Endodermal cell (in vitro differentiated cells): ENCODE measurements at regions not wholly inside any gene's neighbourhood (a gene's known extent, or its start where the extent isn't known, plus 50 kb on each side); places are given as distances from the start of the nearest gene placed in this dataset.

Experiments
- DNase-seq: peaks from one replicate; pipeline ENCODE4 v3.0.0-alpha.2; 2017
- H3K27ac ChIP-seq: 2 replicates; pipeline ENCODE4 v1.5.1; 2013; ENCODE audit warnings: mild to moderate bottlenecking, low read depth, low read length, moderate library complexity
- H3K27me3 ChIP-seq: 2 replicates; pipeline ENCODE4 v1.6.1; 2013; ENCODE audit warnings: mild to moderate bottlenecking, low read length, moderate library complexity; ENCODE audit not compliant: insufficient read depth, control insufficient read depth, poor library complexity, severe bottlenecking
- H3K36me3 ChIP-seq: 2 replicates; pipeline ENCODE4 v1.7.0; 2013; ENCODE audit warnings: mild to moderate bottlenecking, low read length, moderate library complexity; ENCODE audit not compliant: control insufficient read depth, insufficient read depth
- H3K4me1 ChIP-seq: one replicate; pipeline ENCODE4 v1.7.0; 2013; ENCODE audit warnings: low read length; ENCODE audit not compliant: control insufficient read depth, insufficient read depth
- H3K4me3 ChIP-seq: 2 replicates; pipeline ENCODE4 v1.5.1; 2013; ENCODE audit warnings: mild to moderate bottlenecking, low read length, moderate library complexity
- H3K9ac ChIP-seq: 2 replicates; pipeline ENCODE4 v1.6.1; 2013; ENCODE audit warnings: mild to moderate bottlenecking, low read length, moderate library complexity; ENCODE audit not compliant: poor library complexity, severe bottlenecking; ENCODE audit errors: extremely low read depth
- H3K9me3 ChIP-seq: 2 replicates; pipeline ENCODE4 v1.6.1; 2013; ENCODE audit warnings: mild to moderate bottlenecking, low read length, moderate library complexity; ENCODE audit not compliant: control insufficient read depth
- H3K27ac Mint-ChIP-seq: 2 replicates; pipeline ENCODE4 v1.8.0; 2020; ENCODE audit warnings: mixed read lengths
- H3K27me3 Mint-ChIP-seq: 2 replicates; pipeline ENCODE4 v1.8.0; 2021; ENCODE audit warnings: mild to moderate bottlenecking, mixed read lengths; ENCODE audit not compliant: insufficient read depth
- H3K36me3 Mint-ChIP-seq: 2 replicates; pipeline ENCODE4 v1.8.0; 2020; ENCODE audit warnings: low read depth, mixed read lengths
- H3K4me1 Mint-ChIP-seq: 2 replicates; pipeline ENCODE4 v1.8.0; 2020; ENCODE audit warnings: mixed read lengths
- H3K4me3 Mint-ChIP-seq: 2 replicates; pipeline ENCODE4 v1.8.0; 2020; ENCODE audit warnings: mild to moderate bottlenecking, moderate library complexity, mixed read lengths
- H3K9me3 Mint-ChIP-seq: 2 replicates; pipeline ENCODE4 v1.8.0; 2020; ENCODE audit warnings: mild to moderate bottlenecking, mixed read lengths
- WGBS, 2 experiments: methylation state at CpG; one replicate each; pipeline versions ENCODE4 v1.1.5 to v1.1.7; 2013; ENCODE audit warnings: missing lambda C conversion rate in 2 of 2, mixed read lengths in 1 of 2; ENCODE audit not compliant: insufficient coverage in 1 of 2, insufficient read length in 1 of 2; 5-methylcytosine and 5-hydroxymethylcytosine counted together
- TF ChIP-seq, protein P1 (sequence below): fragments of 200-600 bp; sonication (generic); conservative IDR thresholded peaks from 2 replicates; pipeline ENCODE4 v1.5.0; 2021; ENCODE audit warnings: antibody characterized with exemption, mild to moderate bottlenecking

- no peaks in the 10 kb centered on the region for H3K4me1 Mint-ChIP-seq
- no peak overlapping the region for H3K4me3 ChIP-seq
- H3K27me3 Mint-ChIP-seq: no peaks in the 10 kb centered on the region
- no peak for DNase-seq
- H3K9me3 Mint-ChIP-seq: no peaks in the 10 kb centered on the region
- TF ChIP-seq, protein P1, sequence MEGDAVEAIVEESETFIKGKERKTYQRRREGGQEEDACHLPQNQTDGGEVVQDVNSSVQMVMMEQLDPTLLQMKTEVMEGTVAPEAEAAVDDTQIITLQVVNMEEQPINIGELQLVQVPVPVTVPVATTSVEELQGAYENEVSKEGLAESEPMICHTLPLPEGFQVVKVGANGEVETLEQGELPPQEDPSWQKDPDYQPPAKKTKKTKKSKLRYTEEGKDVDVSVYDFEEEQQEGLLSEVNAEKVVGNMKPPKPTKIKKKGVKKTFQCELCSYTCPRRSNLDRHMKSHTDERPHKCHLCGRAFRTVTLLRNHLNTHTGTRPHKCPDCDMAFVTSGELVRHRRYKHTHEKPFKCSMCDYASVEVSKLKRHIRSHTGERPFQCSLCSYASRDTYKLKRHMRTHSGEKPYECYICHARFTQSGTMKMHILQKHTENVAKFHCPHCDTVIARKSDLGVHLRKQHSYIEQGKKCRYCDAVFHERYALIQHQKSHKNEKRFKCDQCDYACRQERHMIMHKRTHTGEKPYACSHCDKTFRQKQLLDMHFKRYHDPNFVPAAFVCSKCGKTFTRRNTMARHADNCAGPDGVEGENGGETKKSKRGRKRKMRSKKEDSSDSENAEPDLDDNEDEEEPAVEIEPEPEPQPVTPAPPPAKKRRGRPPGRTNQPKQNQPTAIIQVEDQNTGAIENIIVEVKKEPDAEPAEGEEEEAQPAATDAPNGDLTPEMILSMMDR: no peak
- H3K27ac Mint-ChIP-seq: no peak overlapping the region
- H3K27ac ChIP-seq: no peak overlapping the region
- H3K36me3 Mint-ChIP-seq: no peaks in the 10 kb centered on the region
- H3K27me3 ChIP-seq: no peaks in the 10 kb centered on the region
- no peaks in the 10 kb centered on the region for H3K36me3 ChIP-seq
- H3K9me3 ChIP-seq: no peaks in the 10 kb centered on the region
- no peaks in the 10 kb centered on the region for H3K4me1 ChIP-seq
- H3K4me3 Mint-ChIP-seq: no peak overlapping the region
- H3K9ac ChIP-seq: no peak overlapping the region
Observed at GRCh38 chr11:101326141-101326540, 196.5 kb upstream of the PGR start.

DNA sequence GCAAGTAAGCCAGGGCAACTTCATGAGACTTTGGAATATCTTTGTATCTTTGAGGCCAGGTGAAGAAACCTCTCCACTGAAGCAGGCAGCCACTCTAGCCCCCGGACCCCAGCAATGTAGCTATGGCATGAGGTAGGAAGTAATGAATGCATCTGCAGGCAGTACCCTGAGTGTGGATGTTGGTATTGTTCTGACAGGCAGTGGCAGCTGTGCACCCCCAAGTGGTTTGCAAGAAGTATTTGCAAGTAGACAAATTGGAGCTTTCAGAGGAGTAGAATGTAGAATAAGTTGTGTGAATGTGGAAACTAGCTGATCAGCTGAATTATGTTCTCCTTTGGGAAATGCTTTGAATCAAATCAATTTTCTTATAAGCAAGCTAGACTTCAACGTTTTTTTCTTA, 194.4 kb upstream of the PGR start:
- WGBS, 2 experiments: 44% methylated on average over 1 of the region's 2 CpGs; no CpG with 5 or more reads in 1 of the 2 experiments
- Histone ChIP-seq H3K4me3 (no peak overlapping the region), H3K4me1 (no peaks in the 10 kb centered on the region), H3K27ac (no peak overlapping the region), H3K9me3 (no peaks in the 10 kb centered on the region), H3K27me3 (no peaks in the 10 kb centered on the region), H3K9ac (no peak overlapping the region), H3K36me3 (no peaks in the 10 kb centered on the region)
- H3K27ac Mint-ChIP-seq: no peak overlapping the region
- DNase-seq: peak; percentile 50
- H3K36me3 Mint-ChIP-seq: no peaks in the 10 kb centered on the region
- H3K4me3 Mint-ChIP-seq: no peak overlapping the region
- H3K9me3 Mint-ChIP-seq: no peaks in the 10 kb centered on the region
- H3K27me3 Mint-ChIP-seq: no peaks in the 10 kb centered on the region
- no peaks in the 10 kb centered on the region for H3K4me1 Mint-ChIP-seq
- TF ChIP-seq, protein P1: peak; percentile 56

GRCh38 chr11:101321222-101321621, 191.6 kb upstream of the PGR start:
- H3K27ac ChIP-seq: no peak overlapping the region

More at GRCh38 chr11:101321222-101321621, 191.6 kb upstream of the PGR start:
- Histone ChIP-seq H3K4me1 (no peaks in the 10 kb centered on the region), H3K9ac (no peak overlapping the region), H3K4me3 (no peak overlapping the region), H3K36me3 (no peaks in the 10 kb centered on the region), H3K9me3 (no peaks in the 10 kb centered on the region), H3K27me3 (no peaks in the 10 kb centered on the region)
- no peaks in the 10 kb centered on the region for H3K4me1 Mint-ChIP-seq
- DNase-seq: peak; percentile 70
- H3K27me3 Mint-ChIP-seq: no peaks in the 10 kb centered on the region
- TF ChIP-seq, protein P1: peak; percentile 63
- no peak overlapping the region for H3K27ac Mint-ChIP-seq
- WGBS, 2 experiments: 64 to 88% methylated on average over 2 to 3 of the region's 3 CpGs
- no peaks in the 10 kb centered on the region for H3K9me3 Mint-ChIP-seq
- H3K36me3 Mint-ChIP-seq: no peaks in the 10 kb centered on the region
- no peak overlapping the region for H3K4me3 Mint-ChIP-seq
